ENCODE measurements at regions not wholly inside any gene's neighbourhood (a gene's known extent, or its start where the extent isn't known, plus 50 kb on each side); places are given as distances from the start of the nearest gene placed in this dataset.

DNA sequence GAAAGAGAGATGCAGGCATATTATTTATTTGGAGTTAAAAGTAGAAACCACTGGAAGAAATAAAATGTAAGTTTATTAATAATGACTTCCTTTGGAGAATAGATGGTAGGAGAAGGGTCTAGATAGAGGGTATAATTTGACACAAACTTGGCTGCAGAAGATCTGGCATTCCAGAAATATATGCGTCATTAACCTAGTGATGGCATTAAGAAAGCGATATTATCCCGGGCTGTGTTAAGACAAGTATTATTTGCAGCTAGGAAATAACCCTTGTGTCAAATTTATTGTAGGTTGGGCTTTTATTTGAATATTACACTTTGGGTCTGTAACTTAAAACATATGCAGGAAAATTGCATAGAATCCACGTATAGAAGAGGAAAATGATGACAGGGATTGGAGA is 389.5 kb downstream of the MTX2 start:
- H3K36me3 Mint-ChIP-seq, result no peaks in the 10 kb centered on the region
- peaks cover 0 to 2% (median 2%) of the 10 kb centered on the region in 3 donors for H3K4me1 Mint-ChIP-seq
- no peak overlapping the region for H3K27ac Mint-ChIP-seq
- H3K4me3 Mint-ChIP-seq, result no peak overlapping the region
- H3K27me3 Mint-ChIP-seq, result peaks cover 23% of the 10 kb centered on the region
- no peaks in the 10 kb centered on the region for H3K9me3 Mint-ChIP-seq

DNA sequence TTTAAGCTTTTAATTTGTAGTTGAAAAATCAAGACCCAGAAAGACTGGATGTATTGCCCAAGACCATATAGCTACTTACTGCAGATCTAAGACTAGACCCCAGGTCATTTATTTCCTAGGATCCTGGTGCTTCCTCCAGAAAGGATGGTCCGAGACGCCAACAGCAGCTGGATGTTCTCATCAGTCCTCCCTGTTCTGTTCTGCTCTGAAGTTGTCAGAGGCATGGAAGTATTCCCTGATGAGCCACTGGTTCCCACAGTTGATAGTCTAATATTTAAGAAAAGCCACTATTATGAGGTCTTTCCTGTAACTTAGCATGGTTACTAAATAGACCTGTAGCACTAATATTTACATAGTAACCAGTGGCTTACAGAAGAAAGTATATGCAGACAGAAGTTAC is 393.5 kb downstream of the MTX2 start:
- H3K27me3 Mint-ChIP-seq, result peaks cover 5% of the 10 kb centered on the region
- H3K4me3 Mint-ChIP-seq, result no peak overlapping the region
- no peaks in the 10 kb centered on the region for H3K9me3 Mint-ChIP-seq
- H3K27ac Mint-ChIP-seq, result no peak overlapping the region
- no peaks in the 10 kb centered on the region for H3K36me3 Mint-ChIP-seq
- no peaks in the 10 kb centered on the region for H3K4me1 Mint-ChIP-seq

DNA sequence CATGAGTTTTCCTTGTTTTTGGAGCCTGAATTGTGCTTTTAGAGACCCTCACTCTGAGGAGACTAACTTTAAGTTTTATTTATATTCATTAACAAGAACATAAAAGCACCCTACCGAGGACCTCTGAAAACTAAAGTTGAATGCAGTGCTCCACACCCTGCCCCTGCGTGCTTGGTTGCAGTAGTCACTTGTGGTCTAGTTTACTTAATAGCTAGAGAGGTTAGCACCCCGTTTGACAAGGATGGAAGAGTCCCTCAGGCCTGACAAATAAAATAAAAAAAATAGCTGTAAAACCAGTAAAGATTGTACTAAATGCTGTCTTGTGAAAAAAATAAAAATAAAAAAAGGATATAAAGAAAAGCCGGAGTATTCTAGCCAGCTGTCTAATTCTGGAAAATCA is 395.2 kb downstream of the MTX2 start:
- H3K27me3 Mint-ChIP-seq, result peaks cover 7% of the 10 kb centered on the region
- no peaks in the 10 kb centered on the region for H3K9me3 Mint-ChIP-seq
- H3K36me3 Mint-ChIP-seq, result no peaks in the 10 kb centered on the region
- H3K4me1 Mint-ChIP-seq, result no peaks in the 10 kb centered on the region
- no peak overlapping the region for H3K27ac Mint-ChIP-seq
- no peak overlapping the region for H3K4me3 Mint-ChIP-seq

DNA sequence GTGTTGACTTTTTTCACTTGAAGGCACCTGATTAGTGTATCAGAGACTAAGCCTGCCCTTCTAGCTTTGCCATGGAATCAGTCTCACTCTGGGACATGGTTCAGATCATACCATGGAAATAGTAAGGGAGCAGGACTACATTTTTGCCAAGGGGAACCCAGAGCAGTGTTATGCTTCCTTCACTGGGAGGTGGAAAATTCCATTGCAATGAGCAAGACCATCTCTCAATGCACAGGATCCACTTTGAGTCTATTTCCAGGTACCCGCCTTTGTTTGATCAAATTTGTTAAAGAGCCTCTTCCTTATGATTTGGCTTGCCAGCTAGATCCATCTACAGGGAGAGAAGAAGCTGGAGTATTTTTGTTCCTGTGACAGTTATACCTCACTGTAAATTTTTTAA is 395.8 kb downstream of the MTX2 start:
- Mint-ChIP-seq H3K27ac (no peak overlapping the region), H3K27me3 (peaks cover 6% of the 10 kb centered on the region), H3K36me3 (no peaks in the 10 kb centered on the region), H3K4me1 (no peaks in the 10 kb centered on the region), H3K9me3 (no peaks in the 10 kb centered on the region), H3K4me3 (no peak overlapping the region)

DNA sequence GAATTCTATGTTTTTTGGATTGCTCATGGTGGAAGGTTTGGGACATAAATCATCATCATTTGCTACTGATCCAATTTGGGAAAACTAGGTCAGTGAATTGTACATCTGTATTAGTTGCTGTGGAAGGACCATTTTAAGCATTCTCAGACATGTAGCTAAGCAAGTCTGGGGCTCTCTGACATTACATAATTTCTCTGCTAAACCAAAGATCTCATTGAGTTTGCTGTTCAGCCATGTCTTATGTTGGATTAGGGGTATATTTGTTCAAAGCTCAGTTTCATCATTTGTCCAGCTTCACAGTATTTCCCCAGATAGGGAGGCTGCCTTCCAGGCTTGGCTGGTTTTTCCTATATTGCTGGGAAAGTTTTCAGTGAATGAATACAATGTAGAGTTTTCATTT is 399.7 kb downstream of the MTX2 start:
- Mint-ChIP-seq H3K4me3 (no peak overlapping the region), H3K27me3 (peaks cover 6% of the 10 kb centered on the region), H3K36me3 (no peaks in the 10 kb centered on the region), H3K27ac (no peak overlapping the region), H3K4me1 (no peaks in the 10 kb centered on the region), H3K9me3 (no peaks in the 10 kb centered on the region)

DNA sequence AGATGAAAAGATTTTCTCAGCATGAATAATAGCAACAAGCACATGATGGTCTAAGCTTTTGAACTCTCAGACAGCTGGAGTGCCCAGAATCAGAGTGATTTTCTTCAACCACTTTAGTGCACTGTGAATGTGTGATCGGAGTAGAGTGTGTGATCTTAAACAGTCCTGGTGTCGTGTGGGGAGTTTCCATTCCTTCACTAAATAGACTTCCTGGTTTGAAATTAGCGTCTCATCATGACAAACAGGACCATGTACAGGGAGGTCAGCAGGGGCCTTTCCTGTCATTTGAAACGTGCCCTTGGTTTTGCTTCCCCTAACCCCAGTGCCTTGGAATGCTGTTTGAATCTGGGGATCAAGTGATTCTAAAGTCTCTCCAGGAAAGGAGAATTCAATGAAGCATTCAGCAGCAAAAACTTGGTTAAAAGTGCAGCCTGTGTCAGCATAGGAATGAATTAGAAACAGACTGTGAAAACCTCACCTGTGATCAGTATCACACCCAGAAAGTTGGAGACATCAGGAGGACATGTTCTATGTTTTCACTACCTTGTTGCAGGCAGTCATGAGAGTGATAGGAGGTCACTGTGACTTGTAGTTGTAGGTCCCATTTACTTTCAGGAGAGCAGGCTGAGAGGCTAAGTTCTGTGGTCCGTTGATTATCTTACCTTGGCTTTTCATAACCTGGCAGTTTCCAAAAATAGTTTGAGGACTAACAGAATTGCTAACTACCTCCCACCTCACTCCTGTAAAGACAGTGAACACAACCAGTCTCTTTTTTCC is 400.3 kb downstream of the MTX2 start:
- no peak overlapping the region for H3K27ac Mint-ChIP-seq
- H3K4me3 Mint-ChIP-seq, result no peak overlapping the region
- no peaks in the 10 kb centered on the region for H3K4me1 Mint-ChIP-seq
- H3K36me3 Mint-ChIP-seq, result no peaks in the 10 kb centered on the region
- peaks cover 6% of the 10 kb centered on the region for H3K27me3 Mint-ChIP-seq
- no peaks in the 10 kb centered on the region for H3K9me3 Mint-ChIP-seq

DNA sequence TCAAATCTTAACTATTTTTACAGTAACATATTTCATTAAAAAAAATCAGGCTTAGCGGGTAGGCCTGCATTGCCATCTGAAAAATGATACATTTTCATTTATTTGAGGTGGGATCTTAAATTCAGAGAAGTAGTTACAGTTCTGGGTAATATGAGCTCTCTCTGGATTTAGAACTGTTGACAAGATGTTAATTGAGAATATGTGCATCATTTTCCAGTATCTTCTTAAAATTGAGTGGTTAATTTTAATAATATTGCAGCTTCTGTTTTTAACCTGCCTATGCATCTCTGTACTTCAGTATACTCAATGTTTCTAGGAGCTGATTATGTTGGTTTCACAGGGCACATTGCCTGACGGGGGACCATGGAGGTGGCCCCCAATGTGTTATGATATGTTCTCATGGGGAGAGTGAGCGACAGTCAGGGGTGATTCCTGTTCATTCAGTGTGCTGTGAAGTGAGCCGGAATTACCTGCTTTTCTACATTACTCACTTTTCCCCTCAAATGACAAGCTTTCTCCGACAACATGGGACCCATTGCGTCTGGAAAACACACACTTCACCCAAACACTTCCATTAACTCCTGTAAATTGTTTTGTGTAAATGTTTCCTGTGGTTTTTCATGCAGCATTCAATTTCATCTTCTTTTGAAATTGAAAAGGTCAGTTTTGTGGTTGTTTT is 406.2 kb downstream of the MTX2 start:
- no peaks in the 10 kb centered on the region for H3K9me3 Mint-ChIP-seq
- H3K4me3 Mint-ChIP-seq, result no peak overlapping the region
- H3K4me1 Mint-ChIP-seq, result no peaks in the 10 kb centered on the region
- H3K27ac Mint-ChIP-seq, result no peak overlapping the region
- H3K36me3 Mint-ChIP-seq, result peaks cover 2% of the 10 kb centered on the region
- H3K27me3 Mint-ChIP-seq, result peaks cover 11% of the 10 kb centered on the region

DNA sequence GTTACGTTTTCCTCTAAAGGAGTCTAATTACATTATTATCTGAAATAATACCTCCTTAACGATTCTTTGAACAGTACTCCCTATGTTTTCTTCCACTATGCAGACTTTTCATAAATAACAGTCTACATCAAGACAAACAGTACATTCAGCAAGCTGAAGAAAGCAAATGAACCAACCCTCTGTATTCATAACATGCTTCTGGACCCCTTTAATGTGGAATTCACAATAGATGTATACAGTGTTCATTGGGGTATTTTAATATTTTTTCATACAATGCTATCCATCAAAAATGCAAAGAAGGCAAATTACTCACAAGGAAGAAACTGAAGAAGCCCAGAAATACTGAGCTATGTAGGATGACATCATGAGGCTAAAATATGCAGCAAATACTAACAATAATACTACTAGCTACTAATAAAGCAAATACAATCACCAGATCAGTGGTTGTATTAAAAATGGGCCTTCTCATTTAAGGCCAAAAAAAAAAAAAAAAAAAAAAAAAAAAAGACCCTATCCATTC is 408.6 kb downstream of the MTX2 start:
- Mint-ChIP-seq H3K27me3 (peaks cover 16% of the 10 kb centered on the region), H3K4me1 (no peaks in the 10 kb centered on the region), H3K4me3 (no peak overlapping the region), H3K27ac (no peak overlapping the region), H3K36me3 (peaks cover 2% of the 10 kb centered on the region), H3K9me3 (no peaks in the 10 kb centered on the region)

DNA sequence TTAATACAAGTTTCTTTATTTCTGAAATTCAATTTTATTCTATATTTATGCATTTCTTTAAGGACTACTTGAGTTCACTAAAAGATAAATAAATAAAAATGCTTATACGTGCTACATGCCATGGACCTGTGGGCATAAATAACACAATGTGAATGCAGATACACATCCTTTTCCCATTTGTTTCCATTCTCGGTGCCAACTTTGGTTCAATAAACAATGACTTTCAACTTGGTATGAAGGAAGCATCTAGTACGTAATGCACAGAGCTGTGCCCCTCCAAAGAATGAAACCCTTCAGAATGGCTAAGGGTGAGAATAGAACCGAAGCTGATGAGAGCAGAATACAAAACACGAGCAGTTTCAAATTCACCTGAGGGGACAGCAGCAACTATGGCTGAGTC is 409.3 kb downstream of the MTX2 start:
- H3K4me1 Mint-ChIP-seq, result no peaks in the 10 kb centered on the region
- peaks cover 2% of the 10 kb centered on the region for H3K36me3 Mint-ChIP-seq
- peaks cover 18% of the 10 kb centered on the region for H3K27me3 Mint-ChIP-seq
- H3K9me3 Mint-ChIP-seq, result no peaks in the 10 kb centered on the region
- no peak overlapping the region for H3K4me3 Mint-ChIP-seq
- no peak overlapping the region for H3K27ac Mint-ChIP-seq

DNA sequence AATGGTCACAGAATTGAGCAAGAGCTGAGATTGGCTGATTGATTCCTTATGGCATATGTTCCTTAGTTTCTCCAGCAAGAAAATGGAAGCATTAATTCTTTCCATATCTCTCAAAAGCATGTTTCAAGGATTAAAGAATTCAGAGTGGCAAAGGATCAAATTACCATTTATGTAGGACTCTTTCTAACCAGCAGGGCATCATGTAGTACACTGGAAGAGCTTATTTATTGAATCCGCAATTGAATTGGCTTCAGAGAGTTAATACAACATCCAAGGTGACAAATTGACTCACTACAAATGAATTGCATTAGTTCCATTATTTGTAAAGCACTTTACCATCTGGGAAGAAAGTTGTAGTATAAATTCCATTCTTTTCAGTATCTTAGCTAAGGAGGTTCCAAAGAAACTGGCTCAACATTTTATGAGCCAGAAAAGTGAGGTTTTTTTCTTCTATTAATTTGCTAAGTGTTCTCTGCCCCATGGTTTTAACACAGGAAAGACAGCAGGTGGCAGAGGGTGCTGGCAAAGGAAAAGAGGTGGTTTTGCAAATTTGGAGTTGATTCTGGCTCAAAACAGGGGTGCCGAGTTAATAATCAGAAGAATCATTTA is 409.9 kb downstream of the MTX2 start:
- Mint-ChIP-seq H3K4me3 (no peak overlapping the region), H3K27me3 (peaks cover 18% of the 10 kb centered on the region), H3K9me3 (no peaks in the 10 kb centered on the region), H3K36me3 (peaks cover 2% of the 10 kb centered on the region), H3K27ac (no peak overlapping the region), H3K4me1 (no peaks in the 10 kb centered on the region)

DNA sequence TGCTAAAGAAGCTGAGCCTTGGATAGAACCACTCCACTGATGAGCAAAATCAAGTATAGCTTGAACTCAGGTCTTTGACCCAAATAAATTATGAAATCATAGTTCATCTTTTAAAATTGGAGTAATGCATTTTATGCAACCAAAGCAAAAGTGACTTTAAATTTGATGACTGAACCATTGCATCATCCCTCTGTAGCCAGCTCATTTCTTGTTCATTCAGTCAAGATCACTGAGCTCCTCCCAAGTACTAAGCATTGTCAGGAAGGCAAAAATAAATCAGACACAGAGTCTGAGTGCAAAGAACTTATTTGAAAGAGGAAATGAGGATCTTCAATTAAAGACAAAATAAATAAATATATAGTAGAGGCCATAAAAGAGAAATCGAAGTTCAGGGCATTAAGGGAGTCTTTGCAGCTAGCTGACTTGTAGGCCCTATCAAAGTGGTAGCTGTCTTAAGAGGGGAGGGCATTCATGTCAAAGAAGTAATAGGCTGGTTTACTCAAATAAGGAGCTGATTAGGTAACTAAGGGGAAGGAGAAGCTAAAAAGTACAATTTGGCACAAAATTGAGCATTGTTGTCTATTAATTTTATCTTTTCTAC is 411.8 kb downstream of the MTX2 start:
- no peak overlapping the region for H3K4me3 Mint-ChIP-seq
- H3K27ac Mint-ChIP-seq, result no peak overlapping the region
- no peaks in the 10 kb centered on the region for H3K4me1 Mint-ChIP-seq
- no peaks in the 10 kb centered on the region for H3K9me3 Mint-ChIP-seq
- H3K27me3 Mint-ChIP-seq, result peaks cover 18% of the 10 kb centered on the region
- H3K36me3 Mint-ChIP-seq, result peaks cover 2% of the 10 kb centered on the region

DNA sequence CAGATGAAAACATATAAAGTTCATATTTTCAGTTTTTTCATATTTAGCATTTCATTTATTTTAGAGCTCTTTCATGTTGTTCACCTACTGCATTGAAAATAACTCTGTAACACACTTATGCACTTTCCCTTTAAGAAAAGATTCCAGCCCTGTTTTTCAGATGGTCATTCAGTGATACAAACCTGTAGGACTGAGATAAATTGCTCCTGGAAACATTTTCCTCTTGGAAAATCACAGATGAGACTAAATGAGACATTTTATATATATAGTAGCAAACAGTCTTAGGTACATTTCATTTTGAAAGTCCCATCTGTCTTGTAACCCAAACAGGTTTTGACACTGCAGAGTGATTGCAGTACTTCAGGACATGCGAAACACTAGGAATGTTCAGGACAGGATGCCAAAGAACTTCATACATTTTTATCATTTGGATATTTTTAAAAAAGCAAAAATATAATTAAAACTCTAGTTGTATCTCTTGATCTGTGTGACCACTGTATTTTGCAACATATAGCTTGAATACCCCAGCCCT is 412.4 kb downstream of the MTX2 start:
- H3K36me3 Mint-ChIP-seq, result peaks cover 2% of the 10 kb centered on the region
- H3K9me3 Mint-ChIP-seq, result no peaks in the 10 kb centered on the region
- H3K27ac Mint-ChIP-seq, result no peak overlapping the region
- H3K4me3 Mint-ChIP-seq, result no peak overlapping the region
- peaks cover 18% of the 10 kb centered on the region for H3K27me3 Mint-ChIP-seq
- H3K4me1 Mint-ChIP-seq, result no peaks in the 10 kb centered on the region

DNA sequence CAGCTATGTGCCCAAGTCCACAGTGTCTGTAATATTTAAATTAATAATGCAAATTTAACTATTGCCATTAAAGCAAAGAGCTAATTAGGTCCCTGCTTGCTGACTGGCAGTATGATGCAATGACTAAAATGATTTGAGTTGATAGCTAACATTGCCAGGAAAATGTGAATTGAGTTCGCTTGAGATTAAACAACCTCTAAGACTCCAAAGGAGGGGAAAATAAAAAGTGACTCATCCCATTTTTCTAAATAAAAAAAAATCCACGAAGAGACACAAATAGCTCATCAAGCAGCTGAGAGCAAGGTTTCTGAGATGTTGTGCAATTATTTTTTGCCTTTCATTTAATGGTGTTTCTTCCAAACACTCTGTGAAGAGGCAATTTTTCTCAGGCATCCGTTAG is 413.0 kb downstream of the MTX2 start:
- no peak overlapping the region for H3K4me3 Mint-ChIP-seq
- H3K27ac Mint-ChIP-seq, result no peak overlapping the region
- H3K4me1 Mint-ChIP-seq, result no peaks in the 10 kb centered on the region
- peaks cover 18% of the 10 kb centered on the region for H3K27me3 Mint-ChIP-seq
- H3K36me3 Mint-ChIP-seq, result peaks cover 2% of the 10 kb centered on the region
- no peaks in the 10 kb centered on the region for H3K9me3 Mint-ChIP-seq

DNA sequence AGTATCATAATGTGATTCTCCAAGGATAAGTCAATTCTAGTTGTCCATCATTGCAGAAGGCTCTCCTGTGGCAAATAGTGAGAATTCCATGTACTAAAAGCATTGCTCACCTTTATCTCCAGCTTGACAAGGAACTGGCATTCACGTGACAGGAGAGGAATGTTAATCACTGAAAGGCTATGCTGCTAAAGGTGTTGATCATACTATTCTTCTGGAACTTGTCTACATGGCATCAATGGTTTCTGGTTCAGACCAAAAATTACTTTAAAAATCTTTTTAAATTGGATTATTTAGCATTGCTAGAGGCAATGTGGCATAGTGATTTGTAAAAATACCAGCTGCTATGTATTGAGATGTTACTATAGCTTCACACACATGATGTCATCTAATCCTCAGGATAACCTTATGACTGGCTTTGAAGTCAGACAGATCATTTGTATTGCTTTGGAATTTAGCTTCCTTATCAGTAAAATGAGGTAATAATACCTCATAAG is 414.4 kb downstream of the MTX2 start:
- Mint-ChIP-seq H3K27me3 (peaks cover 18% of the 10 kb centered on the region), H3K27ac (no peak overlapping the region), H3K9me3 (no peaks in the 10 kb centered on the region), H3K36me3 (peaks cover 2% of the 10 kb centered on the region), H3K4me1 (no peaks in the 10 kb centered on the region), H3K4me3 (no peak overlapping the region)

DNA sequence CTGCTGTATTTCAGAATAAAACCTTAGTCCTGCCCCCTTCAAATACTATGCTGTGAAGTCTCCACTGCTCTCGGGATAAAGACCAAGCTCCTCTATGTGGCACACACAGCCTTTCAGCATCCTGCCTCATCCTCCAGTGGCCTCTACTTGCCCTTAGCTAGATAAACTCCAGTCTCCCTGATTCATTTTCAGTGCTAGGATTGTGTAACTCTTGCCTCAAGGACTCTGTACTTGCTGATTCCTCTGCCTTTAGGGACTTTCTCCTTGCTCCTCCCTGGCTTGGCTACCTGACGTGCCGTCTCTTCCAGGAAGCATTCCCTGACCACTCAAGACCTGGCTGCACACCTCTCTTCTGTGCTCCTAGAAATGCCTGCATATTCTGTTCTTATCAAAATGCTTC is 416.7 kb downstream of the MTX2 start:
- no peaks in the 10 kb centered on the region for H3K4me1 Mint-ChIP-seq
- no peak overlapping the region for H3K4me3 Mint-ChIP-seq
- peaks cover 7% of the 10 kb centered on the region for H3K27me3 Mint-ChIP-seq
- H3K36me3 Mint-ChIP-seq, result no peaks in the 10 kb centered on the region
- H3K27ac Mint-ChIP-seq, result no peak overlapping the region
- no peaks in the 10 kb centered on the region for H3K9me3 Mint-ChIP-seq

Measured in IgD-negative memory B cell (primary cell).